Frontal cortex (tissue), 3 donors: ENCODE measurements at regions not wholly inside any gene's neighbourhood (a gene's known extent, or its start where the extent isn't known, plus 50 kb on each side); places are given as distances from the start of the nearest gene placed in this dataset.

Experiments
- DNase-seq, 2 donors: peaks; one replicate each; pipeline ENCODE4 v3.0.0; 2012; ENCODE audit warnings: low spot score in 2 of 2
- FAIRE-seq: peaks from 2 replicates; lab custom pipeline; 2012; peaks lifted over from hg19 to GRCh38; lab: Jason Lieb, UNC
- donor health status: control.
- donor health status: control.
- donor health status: control.

DNA sequence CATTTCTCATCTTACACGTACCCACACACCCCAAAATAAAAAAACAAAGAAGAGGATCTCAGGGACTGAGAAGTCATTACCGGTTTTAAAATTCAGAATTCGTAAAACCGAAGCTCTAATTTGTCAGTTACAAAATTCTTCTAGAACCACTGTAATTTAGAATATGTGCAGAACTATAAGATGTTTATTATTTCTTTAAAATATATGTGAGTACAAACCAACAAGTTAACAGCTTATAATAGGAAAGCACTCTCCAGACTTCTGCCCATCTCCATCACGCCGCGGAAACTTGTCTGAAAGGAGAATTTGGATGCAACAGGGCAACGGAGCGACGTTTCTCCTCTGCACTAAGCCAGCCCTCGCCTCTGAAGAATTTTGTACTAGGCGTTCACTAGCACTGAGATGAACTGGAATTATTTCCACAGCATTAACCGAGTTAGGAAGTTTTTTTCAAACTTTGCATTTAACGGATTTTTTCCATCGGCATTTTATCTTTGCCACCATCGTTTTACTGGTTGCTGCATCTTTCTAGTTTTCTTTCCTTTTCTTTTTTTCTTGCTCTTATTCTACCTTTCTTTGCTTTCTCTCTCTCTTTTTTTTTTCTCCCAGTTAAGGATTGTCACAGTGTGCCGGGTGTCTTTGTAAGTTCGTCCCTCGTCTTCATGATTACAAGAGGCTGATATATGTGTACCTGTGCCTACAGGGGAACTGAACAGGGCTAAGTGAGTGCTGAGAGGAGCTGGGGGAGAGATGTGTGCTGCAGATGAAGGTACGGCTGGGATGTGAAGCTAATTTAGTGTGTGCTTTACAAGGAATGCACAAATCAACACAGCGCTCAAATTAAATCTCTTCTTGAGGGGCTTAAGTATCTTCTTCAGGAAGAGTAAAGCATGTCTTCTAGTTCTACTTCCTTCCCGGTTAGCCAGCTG, 295.9 kb upstream of the NFE2L3 start:
- no peak for DNase-seq

DNA sequence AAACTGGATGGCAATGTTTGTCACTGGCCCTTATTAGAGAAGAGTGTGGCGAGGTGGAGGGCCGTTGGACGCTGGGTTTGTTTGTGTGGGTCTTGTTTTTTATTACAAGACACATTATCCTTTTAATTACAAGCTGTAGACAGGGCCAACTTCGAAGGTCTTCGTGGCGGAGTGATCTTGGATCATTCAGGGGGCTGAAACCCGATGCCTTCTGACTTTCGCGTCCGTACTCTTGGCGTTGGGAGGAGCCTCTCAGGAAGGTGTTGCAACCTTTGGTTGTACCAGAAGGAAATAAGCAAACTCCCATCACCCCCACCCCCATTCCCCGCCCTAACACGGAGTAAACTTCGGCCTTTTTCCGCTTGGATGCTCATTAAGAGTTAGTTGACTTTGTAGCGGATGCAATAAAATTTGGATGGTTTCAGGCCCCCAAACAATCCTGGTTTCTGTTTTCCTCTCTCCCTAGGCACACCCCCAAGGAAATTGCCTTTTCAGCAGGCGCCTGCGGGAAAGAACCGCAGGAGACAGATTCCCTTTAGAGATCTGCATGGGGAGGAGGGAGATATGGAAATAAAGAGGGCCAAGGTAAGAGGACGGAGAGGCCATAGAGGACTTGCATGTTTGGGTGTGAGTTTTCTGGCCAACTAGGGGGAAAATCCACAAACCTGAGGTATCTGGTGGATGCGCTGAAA, 294.5 kb upstream of the NFE2L3 start:
- FAIRE-seq: no peak

More for the DNA sequence above, 295.9 kb upstream of the NFE2L3 start:
- no peak for FAIRE-seq

DNA sequence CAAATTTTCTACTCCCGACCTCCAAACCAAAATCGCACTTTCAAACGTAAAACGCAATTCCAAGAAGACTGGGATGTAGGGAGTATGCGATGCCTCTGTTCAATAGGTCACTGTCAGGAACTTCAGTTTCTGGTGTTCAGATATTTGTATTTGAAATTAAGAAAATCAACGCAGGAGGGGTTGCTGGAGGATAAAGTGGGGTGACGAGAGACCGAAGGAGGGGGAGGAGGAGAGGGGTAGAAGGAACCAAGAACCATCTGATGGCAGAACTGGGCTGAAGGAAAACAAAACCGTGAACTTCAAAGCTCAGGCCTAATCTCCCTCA, 293.8 kb upstream of the NFE2L3 start:
- no peak for DNase-seq
- FAIRE-seq: no peak

More for the DNA sequence above, 294.5 kb upstream of the NFE2L3 start:
- DNase-seq: no peak

- DNase-seq (no peak), FAIRE-seq (no peak)
Observed at GRCh38 chr7:25858525-25859411, 293.2 kb upstream of the NFE2L3 start.

GRCh38 chr7:25859412-25860274, 292.4 kb upstream of the NFE2L3 start:
- DNase-seq (no peak), FAIRE-seq (no peak)

DNA sequence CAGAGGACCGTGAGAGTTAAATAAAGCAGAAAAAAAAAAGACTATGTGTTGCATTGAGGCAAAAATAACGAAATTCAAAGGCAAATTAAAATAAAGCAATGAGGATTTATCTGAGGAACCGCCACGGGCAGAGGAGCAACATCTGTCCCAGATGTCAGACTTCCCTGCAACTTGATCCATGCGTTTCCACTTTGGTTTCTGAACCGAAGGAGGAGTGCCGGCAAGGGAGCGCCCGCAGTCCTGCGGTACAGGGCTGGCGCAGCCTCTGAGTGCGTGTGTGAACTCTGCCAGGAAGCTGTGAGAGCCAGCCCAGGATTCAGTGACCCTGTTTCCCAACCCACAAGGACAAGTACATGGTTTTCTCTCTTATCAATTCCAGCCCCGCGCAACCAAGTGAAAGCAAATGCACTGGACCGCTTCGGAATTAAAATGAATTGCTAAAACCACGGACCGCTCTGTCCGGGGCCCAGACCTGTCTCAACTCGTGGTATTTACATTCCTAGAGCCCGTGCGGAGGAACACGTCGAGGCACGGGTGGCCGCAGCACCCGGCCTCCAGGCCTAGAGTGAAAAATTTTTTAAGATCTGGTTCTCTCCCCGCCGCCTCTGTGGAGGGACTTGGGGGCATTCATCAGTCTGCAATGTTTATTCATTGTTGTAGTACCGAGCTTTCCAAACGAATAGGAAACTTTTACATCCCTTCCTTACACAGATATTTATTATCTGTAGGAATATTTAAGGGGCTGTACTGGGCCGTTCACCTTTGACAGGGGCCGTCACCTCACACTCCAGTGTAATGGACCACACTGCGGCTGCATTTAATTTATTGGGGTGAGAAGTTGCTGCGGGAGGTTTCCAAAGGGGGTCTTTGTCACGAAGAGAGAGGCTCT, 291.5 kb upstream of the NFE2L3 start:
- no peak for DNase-seq
- no peak for FAIRE-seq

DNA sequence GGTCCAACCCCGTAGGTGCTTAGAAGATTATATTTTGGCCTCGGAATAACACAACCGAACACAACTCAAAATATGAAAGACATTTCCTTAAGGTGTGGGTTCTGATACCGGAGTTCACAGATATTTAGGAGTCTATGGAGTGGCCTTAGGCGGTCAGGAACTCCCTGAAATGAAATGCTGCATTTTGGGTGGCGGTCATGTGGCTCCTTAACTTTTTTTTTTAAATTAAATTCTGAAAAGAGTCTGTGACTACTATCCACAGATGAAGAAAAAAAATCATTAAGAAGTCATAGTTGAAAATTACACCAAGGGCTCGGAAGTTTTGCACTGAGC, 290.9 kb upstream of the NFE2L3 start:
- FAIRE-seq: no peak

GRCh38 chr7:25861601-25862260, 290.3 kb upstream of the NFE2L3 start:
- DNase-seq (no peak), FAIRE-seq (no peak)

More for the DNA sequence above, 290.9 kb upstream of the NFE2L3 start:
- DNase-seq: no peak

- FAIRE-seq: no peak
- no peak for DNase-seq
Observed at GRCh38 chr7:25862261-25863004, 289.6 kb upstream of the NFE2L3 start.

- FAIRE-seq: no peak
Observed at GRCh38 chr7:25863005-25863728, 288.8 kb upstream of the NFE2L3 start.

GRCh38 chr7:25863729-25864110, 288.3 kb upstream of the NFE2L3 start:
- DNase-seq (no peak), FAIRE-seq (no peak)

More at GRCh38 chr7:25863005-25863728, 288.8 kb upstream of the NFE2L3 start:
- DNase-seq: no peak

DNA sequence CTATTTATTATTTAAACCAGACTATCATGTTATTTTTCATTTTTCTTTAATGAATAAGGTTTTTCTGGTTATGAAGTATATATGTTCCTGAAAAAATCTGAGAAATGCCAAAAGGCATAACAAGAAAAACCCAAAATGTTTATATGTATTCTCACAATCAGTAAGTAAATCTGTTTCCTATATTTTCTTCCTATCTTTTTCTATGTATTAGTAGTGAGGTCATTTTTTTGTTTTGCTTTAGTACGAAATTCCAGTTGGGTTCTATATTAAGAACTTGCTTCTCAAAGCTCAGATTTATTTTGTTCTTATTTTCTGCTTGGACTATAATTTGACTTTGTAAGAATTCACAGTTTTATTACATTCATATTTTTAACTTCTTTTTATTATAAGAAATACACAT, 287.5 kb upstream of the NFE2L3 start:
- DNase-seq (no peak), FAIRE-seq (no peak)

DNA sequence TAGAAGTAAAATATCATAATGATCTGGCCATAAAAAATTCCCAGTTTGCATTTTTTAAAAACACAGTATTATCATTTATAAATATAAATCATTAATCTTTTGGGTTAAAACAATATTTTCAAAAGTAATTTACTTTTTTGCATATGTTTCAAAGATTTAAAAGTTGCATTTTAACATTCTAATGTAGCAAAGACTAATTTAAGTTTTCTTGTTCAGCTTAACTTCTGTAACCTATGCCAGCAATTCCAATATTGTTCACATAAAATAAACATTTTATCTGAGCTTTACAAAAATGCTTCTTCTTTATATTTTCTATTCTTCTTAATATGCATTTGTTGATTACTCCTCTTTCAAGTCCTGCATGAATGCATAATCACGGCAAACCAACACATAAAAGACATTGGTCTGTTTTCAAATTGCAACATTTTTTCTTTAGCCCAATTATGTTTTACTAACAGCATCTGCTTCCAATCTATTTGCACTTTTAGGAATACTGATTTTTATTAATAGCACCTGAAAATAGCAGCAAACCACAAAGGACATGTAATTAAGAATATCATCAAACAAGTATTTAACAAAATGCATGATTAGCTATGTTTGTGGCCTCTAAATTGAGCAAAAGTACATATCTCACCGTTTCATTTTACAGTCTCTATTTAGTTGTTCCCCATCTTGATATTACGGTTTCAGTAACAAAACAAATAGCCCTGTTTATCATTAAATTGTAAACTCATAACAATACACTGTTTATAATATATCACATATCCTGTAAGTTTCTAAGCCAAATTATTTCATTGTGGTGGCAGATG, 286.9 kb upstream of the NFE2L3 start:
- no peak for FAIRE-seq
- DNase-seq: no peak

GRCh38 chr7:25868509-25868908, 283.5 kb upstream of the NFE2L3 start:
- DNase-seq (no peak), FAIRE-seq (no peak)

- no peak for DNase-seq
- FAIRE-seq: no peak
Observed at GRCh38 chr7:25870574-25870973, 281.4 kb upstream of the NFE2L3 start.

DNA sequence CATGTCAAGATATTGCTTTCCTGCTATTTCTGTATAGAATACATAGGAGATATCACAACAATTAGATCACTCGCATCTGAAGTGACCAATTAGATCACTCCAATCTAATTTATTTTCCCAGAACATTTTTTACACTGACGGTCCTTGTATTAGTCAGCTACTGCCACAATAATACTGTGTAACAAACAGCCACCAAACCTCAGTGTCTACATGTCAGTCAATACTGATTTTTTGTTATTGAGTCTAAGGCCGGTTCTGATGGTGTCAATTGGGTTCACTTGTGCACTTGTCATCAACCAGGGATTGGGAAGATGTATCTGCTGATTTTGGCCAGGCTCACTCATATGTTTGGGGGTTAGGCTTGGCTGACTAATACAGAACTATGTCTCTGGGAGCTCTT, 275.9 kb upstream of the NFE2L3 start:
- FAIRE-seq: no peak
- DNase-seq: no peak
